PC-9 (cell line): ENCODE measurements at regions not wholly inside any gene's neighbourhood (a gene's known extent, or its start where the extent isn't known, plus 50 kb on each side); places are given as distances from the start of the nearest gene placed in this dataset.
"Not testable (repeated sequence)": the region's sequence is repeated elsewhere in the genome, so short reads cannot be mapped to it uniquely, and the experiment has no call there.

ENCODE experiments used
- BruUV-seq: library from RNA; stranded (reverse); fragments of 400-500 nt; replicated peaks from 2 replicates; lab custom pipeline; 2021; lab: Mats Ljungman, UMichigan
- CTCF ChIA-PET: fragments of 300-600 bp; sonication (Branson Sonifier 250); formaldehyde crosslinking; loops from one replicate; lab custom pipeline; 2022; ENCODE audit warnings: antibody characterized with exemption; lab: Charles Lee
- POLR2A ChIA-PET: fragments of 300-600 bp; sonication (Branson Sonifier 250); formaldehyde crosslinking; loops from one replicate; lab custom pipeline; 2022; ENCODE audit warnings: antibody characterized with exemption; ENCODE audit not compliant: unreplicated experiment; lab: Charles Lee
- DNase-seq, 2 experiments: peaks; one replicate each; pipeline versions ENCODE4 v3.0.0 to v3.0.0-alpha.2; 2015 to 2022; ENCODE audit warnings: mixed read lengths in 1 of 2
- H2AFZ ChIP-seq: fragments of 200-600 bp; sonication (generic); 2 replicates; pipeline ENCODE4 v1.8.1; 2017; ENCODE audit warnings: antibody characterized with exemption
- H3F3A ChIP-seq: fragments of 200-600 bp; sonication (generic); 2 replicates; pipeline ENCODE4 v1.8.1; 2017; ENCODE audit warnings: antibody characterized with exemption, mild to moderate bottlenecking, low read depth; ENCODE audit not compliant: insufficient read depth
- H3K27ac ChIP-seq: fragments of 200-600 bp; sonication (generic); 2 replicates; pipeline ENCODE4 v1.6.1; 2016; ENCODE audit warnings: mixed run types
- H3K27me3 ChIP-seq: fragments of 200-600 bp; sonication (generic); 2 replicates; pipeline ENCODE4 v1.6.1; 2016; ENCODE audit warnings: low read depth, mixed run types; ENCODE audit not compliant: insufficient read depth
- H3K36me3 ChIP-seq: fragments of 200-600 bp; sonication (generic); 2 replicates; pipeline ENCODE4 v1.6.1; 2016; ENCODE audit warnings: low read depth, mixed run types
- H3K4me1 ChIP-seq: fragments of 200-600 bp; sonication (generic); replicated peaks from 2 replicates; pipeline ENCODE4 v1.6.1; 2016; ENCODE audit warnings: mixed run types; ENCODE audit not compliant: insufficient read depth
- H3K4me2 ChIP-seq: fragments of 200-600 bp; sonication (generic); 2 replicates; pipeline ENCODE4 v1.6.1; 2017; ENCODE audit warnings: mixed run types
- H3K4me3 ChIP-seq: fragments of 200-600 bp; sonication (generic); 2 replicates; pipeline ENCODE4 v1.6.1; 2016; ENCODE audit warnings: mixed run types
- H3K79me2 ChIP-seq: fragments of 200-600 bp; sonication (generic); 2 replicates; pipeline ENCODE4 v1.6.1; 2017; ENCODE audit warnings: low read depth, mixed run types
- H3K9me2 ChIP-seq: fragments of 200-600 bp; sonication (generic); 2 replicates; pipeline ENCODE4 v1.8.1; 2017; ENCODE audit warnings: mild to moderate bottlenecking; ENCODE audit not compliant: insufficient read depth
- H3K9me3 ChIP-seq: fragments of 200-600 bp; sonication (generic); 2 replicates; pipeline ENCODE4 v1.8.1; 2016; ENCODE audit warnings: low read depth; ENCODE audit not compliant: insufficient read depth
- H4K20me1 ChIP-seq: fragments of 200-600 bp; sonication (generic); 2 replicates; pipeline ENCODE4 v1.8.1; 2017; ENCODE audit not compliant: insufficient read depth
- CTCF ChIP-seq: fragments of 200-600 bp; sonication (generic); conservative IDR thresholded peaks from 2 replicates; pipeline ENCODE4 v1.6.1; 2017; ENCODE audit warnings: mixed run types, antibody characterized with exemption, mild to moderate bottlenecking, moderate library complexity
- EZH2 ChIP-seq: fragments of 200-600 bp; sonication (generic); IDR thresholded peaks from 2 replicates; pipeline ENCODE4 v1.8.0; 2017; ENCODE audit warnings: antibody characterized with exemption, low read depth
- intact Hi-C: fragments of 100-400 bp; cut with micrococcal nuclease; formaldehyde crosslinking; loops from one replicate; pipeline ENCODE4 v1.10.0; 2022; ENCODE audit not compliant: unreplicated experiment

- ChIA-PET POLR2A (no interaction called here), CTCF (no interaction called here)
- H2AFZ ChIP-seq, result no peak overlapping the region
- no peak overlapping the region for H3K4me2 ChIP-seq
- no peaks in the 10 kb centered on the region; the same call in 1 of the 2 replicates for H3K27me3 ChIP-seq
- H3K36me3 ChIP-seq, result no peaks in the 10 kb centered on the region
- no peak for DNase-seq
- no peaks in the 10 kb centered on the region for H3K79me2 ChIP-seq
- no peaks in the 10 kb centered on the region for H3F3A ChIP-seq
- no peak overlapping the region for H3K4me3 ChIP-seq
- TF ChIP-seq EZH2 (no peak), CTCF (no peak)
- no peak overlapping the region for H3K27ac ChIP-seq
- intact Hi-C loops, result no loop called here
- no peaks in the 10 kb centered on the region for H3K4me1 ChIP-seq
- no peaks in the 10 kb centered on the region for H3K9me2 ChIP-seq
- no peaks in the 10 kb centered on the region for H4K20me1 ChIP-seq
- H3K9me3 ChIP-seq, result peaks cover 2% of the 10 kb centered on the region
- BruUV-seq, result no TSS peak
Observed at GRCh38 chr7:50251765-50252164, 52.8 kb upstream of the IKZF1 start.

- H2AFZ ChIP-seq, result no peak overlapping the region
- no TSS peak for BruUV-seq
- H3K4me2 ChIP-seq, result no peak overlapping the region
- H3K9me2 ChIP-seq, result 0 out of 2 replicates have a peak, but pooled peaks cover 4% of the 10 kb centered on the region
- no peaks in the 10 kb centered on the region for H4K20me1 ChIP-seq
- intact Hi-C loops, result no loop called here
- POLR2A ChIA-PET, result no interaction called here
- TF ChIP-seq EZH2 (no peak), CTCF (no peak)
- CTCF ChIA-PET, result no interaction called here
- H3K4me3 ChIP-seq, result no peak overlapping the region
- no peak overlapping the region for H3K27ac ChIP-seq
- DNase-seq, result no peak
- no peaks in the 10 kb centered on the region for H3K36me3 ChIP-seq
- no peaks in the 10 kb centered on the region for H3K79me2 ChIP-seq
- no peaks in the 10 kb centered on the region for H3K27me3 ChIP-seq
- no peaks in the 10 kb centered on the region for H3K4me1 ChIP-seq
- H3F3A ChIP-seq, result no peaks in the 10 kb centered on the region
- peaks cover 10% of the 10 kb centered on the region for H3K9me3 ChIP-seq
Observed at GRCh38 chr7:50246551-50246950, 58.0 kb upstream of the IKZF1 start.

GRCh38 chr7:50242111-50242510 lies 62.4 kb upstream of the IKZF1 start:
- H2AFZ ChIP-seq, H3K27ac ChIP-seq, H3K4me2 ChIP-seq, CTCF ChIA-PET, DNase-seq, H3K4me1 ChIP-seq, H3F3A ChIP-seq, H3K4me3 ChIP-seq, POLR2A ChIA-PET, BruUV-seq, H3K27me3 ChIP-seq, intact Hi-C loops, H3K9me2 ChIP-seq, H3K36me3 ChIP-seq, H3K79me2 ChIP-seq, H4K20me1 ChIP-seq: not testable (repeated sequence)
- peaks cover 10% of the 10 kb centered on the region for H3K9me3 ChIP-seq

- H3K4me2 ChIP-seq, H4K20me1 ChIP-seq, H3F3A ChIP-seq, H3K9me3 ChIP-seq, DNase-seq, H3K4me3 ChIP-seq, intact Hi-C loops, H3K27ac ChIP-seq, H2AFZ ChIP-seq, H3K36me3 ChIP-seq, CTCF ChIA-PET, H3K79me2 ChIP-seq, H3K27me3 ChIP-seq, H3K4me1 ChIP-seq, H3K9me2 ChIP-seq, BruUV-seq: not testable (repeated sequence)
- POLR2A ChIA-PET, result interaction anchor here (0.5 kb wide), 1 partner anchor 189 kb away, joined by 7 read pairs; no protein-coding TSS in a partner anchor
Observed at GRCh38 chr7:50240699-50241098, 63.8 kb upstream of the IKZF1 start.
